GM21786 (cell line): ENCODE measurements at regions not wholly inside any gene's neighbourhood (a gene's known extent, or its start where the extent isn't known, plus 50 kb on each side); places are given as distances from the start of the nearest gene placed in this dataset.
"Not testable (repeated sequence)": the region's sequence is repeated elsewhere in the genome, so short reads cannot be mapped to it uniquely, and the experiment has no call there.

Source experiments
- ATAC-seq: cut with Tn5 transposase; IDR thresholded peaks from one replicate; pipeline ENCODE4 v1.9.1; 2021; ENCODE audit not compliant: unreplicated experiment

GRCh38 chr2:4965556-4966320 lies 726.4 kb upstream of the SOX11 start:
- no peak for ATAC-seq

GRCh38 chr2:4967206-4967605 lies 725.0 kb upstream of the SOX11 start:
- no peak for ATAC-seq

DNA sequence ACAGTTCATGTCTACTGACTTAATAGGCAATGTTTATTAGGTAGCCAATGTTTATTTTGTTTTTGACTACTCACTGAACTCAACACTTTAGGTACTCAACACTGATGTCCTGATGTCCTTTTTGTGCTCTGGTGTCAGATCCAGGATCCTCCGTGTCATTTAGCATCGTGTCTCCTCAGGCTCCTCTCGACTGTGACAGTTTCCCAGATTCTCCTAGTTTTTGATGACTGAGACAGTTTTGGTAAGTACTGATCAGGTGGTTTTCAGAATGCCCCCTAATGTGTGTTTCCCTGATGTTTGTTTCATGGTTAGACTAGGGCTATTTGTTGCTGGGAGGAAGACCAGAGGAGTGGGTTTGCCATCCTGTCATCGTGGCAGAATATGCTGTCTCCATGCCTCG lies 719.7 kb upstream of the SOX11 start:
- ATAC-seq = no peak

GRCh38 chr2:4973354-4973753 lies 718.8 kb upstream of the SOX11 start:
- no peak for ATAC-seq

DNA sequence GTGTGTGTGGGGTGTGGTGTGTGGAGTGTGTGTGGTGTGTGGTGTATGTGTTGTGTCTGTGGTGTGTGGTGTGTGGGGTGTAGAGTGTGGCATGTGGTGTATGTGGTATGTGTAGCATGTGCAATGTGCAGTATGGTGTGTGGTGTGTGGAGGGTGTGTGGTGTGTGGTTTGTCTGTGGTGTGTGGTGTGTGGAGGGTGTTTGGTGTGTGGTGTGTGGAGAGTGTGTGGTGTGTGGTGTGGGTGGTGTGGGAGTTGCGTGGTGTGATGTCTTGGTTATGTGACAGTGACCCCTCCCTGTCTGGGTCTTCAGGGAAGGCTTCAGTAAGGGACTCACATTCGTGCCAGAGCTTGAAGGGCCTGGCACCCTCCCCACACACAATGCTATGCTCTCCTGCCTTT lies 718.2 kb upstream of the SOX11 start:
- no peak for ATAC-seq

GRCh38 chr2:4976407-4976806 lies 715.8 kb upstream of the SOX11 start:
- ATAC-seq = no peak

DNA sequence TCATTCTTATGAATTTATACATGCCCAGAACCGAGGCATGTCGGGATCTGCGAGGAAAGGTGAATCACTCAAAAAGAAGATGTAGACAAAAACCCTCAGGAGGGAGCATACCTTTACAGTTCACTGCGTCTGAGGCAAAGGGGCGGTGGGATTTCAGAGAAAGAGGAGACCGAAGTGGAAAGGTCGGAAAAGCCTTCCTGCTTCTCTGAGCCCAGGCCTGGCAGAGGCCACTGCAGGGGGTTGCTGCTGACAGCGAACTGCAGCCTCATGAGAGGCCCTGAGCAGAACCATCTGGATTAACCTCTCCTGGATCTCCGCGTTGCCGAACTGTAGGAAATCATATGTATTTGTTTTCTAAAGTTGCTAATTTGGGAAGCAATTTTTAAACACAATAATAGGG lies 713.1 kb upstream of the SOX11 start:
- ATAC-seq = no peak

DNA sequence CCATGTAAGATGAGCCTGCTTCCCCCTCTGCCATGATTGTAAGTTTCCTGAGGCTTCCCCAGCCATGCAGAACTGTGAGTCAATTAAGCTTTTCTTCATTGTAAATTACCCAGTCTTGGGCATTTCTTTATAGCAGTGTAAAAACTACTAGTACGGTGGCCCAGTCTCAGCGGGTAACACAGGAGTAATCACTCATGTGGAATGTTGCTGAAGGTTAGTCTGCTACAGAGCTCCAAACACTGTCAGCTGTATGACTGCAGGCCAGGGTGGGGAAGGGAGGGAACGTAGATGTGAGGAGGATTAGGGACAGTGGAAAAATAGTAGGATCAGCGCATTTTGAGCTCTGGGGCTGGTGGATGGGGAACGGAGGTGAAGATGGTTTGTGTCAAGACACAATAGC lies 711.2 kb upstream of the SOX11 start:
- ATAC-seq = no peak

GRCh38 chr2:4981802-4982409 lies 710.3 kb upstream of the SOX11 start:
- ATAC-seq = no peak

GRCh38 chr2:4988444-4988843 lies 703.7 kb upstream of the SOX11 start:
- not testable (repeated sequence) for ATAC-seq

GRCh38 chr2:4992226-4992625 lies 700.0 kb upstream of the SOX11 start:
- ATAC-seq = no peak

DNA sequence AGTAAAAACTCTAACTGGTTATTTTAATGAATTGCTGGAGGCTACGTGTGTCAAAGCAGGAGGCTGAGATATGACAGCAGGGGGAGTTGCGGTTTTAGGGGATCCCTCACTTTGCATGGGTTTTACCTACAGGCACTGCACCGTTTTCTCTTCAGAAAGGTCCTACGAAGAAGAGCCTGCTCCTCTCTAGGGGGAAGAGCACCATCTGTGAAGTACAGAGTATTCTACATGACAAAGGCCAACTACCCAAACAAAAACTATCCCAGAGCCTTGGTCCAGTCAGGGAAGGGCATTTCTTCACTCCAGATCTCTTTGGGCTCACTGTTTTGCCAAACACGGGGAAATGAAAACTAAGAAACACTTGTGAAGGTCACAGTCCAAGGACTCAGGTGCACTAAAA lies 696.7 kb upstream of the SOX11 start:
- ATAC-seq = no peak

GRCh38 chr2:5007596-5007995 lies 684.6 kb upstream of the SOX11 start:
- no peak for ATAC-seq

GRCh38 chr2:5019324-5019723 lies 672.9 kb upstream of the SOX11 start:
- no peak for ATAC-seq

- no peak for ATAC-seq
These were observed 671.9 kb upstream of the SOX11 start for GRCh38 chr2:5020116-5020875.

DNA sequence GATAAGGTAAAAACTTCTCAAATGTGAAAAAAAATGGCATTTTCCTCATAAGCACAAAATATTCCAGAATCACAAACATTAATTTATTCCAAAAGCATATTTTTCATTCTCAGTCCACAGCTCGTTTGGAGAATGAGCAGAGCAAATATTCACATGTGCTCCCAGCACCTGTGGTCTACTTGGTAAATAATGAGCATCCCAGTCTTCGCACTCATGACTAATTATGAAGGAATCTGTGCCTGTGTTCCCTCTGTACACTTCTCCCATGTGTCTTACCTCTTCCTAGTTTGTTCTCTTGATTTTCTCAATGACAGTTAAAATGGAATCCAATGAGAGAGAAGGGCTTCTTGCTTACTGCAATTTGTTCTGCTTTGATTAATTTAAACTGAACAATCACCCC lies 671.0 kb upstream of the SOX11 start:
- ATAC-seq = no peak

DNA sequence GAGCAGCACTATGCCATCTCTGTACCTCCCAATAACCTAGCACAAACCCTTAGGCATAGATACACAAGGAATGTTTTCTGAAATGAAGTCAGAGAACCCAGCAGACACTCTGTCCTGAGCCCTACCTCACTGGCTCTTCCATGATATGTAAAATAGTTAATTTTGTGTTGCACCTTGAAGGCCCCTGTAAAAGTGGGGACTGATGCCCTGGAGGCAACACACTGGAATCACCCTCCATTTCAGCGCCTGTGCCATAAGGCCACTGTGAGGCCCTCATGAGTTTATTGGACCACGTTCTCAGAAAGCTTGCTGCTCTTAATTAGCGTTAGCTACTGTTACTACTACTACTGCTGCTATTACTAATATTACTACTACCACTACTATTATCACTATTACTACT lies 670.1 kb upstream of the SOX11 start:
- no peak for ATAC-seq

DNA sequence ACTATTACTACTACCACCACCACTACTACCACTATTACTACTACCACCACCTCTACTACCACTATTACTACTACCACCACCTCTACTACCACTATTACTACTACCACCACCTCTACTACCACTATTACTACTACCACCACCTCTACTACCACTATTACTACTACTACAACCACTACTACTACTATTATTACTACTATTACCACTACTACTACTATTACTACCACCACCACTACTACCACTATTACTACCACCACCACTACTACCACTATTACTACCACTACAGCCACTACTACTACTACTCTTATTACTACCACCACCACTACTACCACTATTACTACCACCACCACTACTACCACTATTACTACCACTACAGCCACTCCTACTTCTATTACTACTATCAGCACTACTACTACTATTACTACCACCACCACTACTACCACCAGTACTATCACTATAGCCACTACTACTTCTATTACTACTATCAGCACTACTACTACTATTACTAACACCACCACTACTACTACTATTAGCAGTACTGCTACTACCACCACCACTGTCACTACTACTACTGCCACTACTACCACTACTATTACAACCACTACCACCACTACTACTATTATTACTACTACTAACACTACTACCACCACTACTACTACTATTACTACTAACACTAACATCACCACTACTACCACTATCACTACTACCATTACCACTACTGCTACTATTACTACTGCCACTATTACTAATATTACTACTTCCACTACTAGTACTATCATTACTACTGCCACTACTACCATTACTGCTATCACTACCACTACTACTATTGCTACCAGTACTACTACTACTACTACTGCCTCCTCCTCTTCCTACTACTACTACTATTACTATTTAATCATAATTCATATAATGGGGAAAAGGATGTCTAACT lies 669.2 kb upstream of the SOX11 start:
- not testable (repeated sequence) for ATAC-seq

DNA sequence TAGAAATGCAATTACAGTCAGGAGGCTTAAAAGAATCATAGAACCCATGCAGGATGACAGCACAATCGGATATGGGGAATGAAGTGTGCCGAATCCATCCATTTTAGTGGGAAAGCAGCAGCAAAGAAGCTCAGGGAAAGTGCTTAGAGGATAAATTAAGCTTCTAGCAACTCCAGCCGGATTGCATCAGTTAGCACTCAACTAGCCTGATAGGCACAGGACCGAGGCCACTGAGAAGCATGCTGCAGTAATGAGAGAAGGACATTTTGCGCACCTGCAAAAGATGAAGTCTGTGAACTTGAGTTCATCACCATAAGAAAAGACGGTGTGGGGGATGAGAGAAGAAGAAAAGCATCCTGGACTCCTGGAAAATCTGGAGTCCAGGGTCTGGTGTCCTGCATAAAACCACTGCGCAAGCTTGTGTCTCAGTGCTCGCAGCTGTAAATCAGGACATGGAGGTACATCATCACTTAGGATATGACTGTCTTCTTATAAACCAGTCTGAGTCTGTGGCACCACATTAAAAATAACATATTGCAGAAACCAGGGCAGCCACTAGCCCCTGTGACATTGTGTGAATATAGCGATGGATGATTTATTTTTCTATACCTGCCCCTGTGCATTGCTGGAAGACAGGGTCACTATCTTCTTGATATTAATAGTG lies 665.5 kb upstream of the SOX11 start:
- no peak for ATAC-seq

DNA sequence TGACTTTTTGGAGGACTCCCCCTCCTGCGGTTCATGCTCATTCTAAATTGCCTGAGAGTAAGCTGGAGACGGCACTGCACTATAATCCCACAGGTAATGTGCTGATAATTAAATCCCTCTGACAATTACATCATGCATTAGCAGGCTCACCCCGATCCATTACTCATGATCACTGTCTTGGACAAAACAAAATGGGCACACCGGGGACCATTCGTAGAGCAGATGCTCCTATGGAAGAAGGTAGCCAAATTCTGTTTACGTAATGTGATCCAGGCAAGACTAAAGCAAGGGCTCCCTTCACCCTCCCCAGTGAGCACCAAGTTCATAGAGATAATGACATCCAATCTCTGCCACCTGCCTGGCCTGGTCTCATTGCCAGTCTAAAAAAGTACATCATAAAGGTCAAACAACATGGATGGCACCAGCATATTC lies 657.1 kb upstream of the SOX11 start:
- ATAC-seq = no peak
